ENCODE measurements at regions not wholly inside any gene's neighbourhood (a gene's known extent, or its start where the extent isn't known, plus 50 kb on each side); places are given as distances from the start of the nearest gene placed in this dataset.
A peak's percentile ranks its signal among the peaks of the same experiment; 100 is the strongest.

GRCh38 chr5:92917044-92917443, 664.0 kb downstream of the NR2F1-AS1 start:
- no peak for ATAC-seq (replicated peaks in 6 of 8)
- Histone ChIP-seq H3K27ac (no peak overlapping the region), H3K4me3 (no peak overlapping the region), H3K4me1 (replicated peaks in 1 of 2) (peaks cover 3 to 14% of the 10 kb centered on the region in 2 donors)
- in situ Hi-C loops (cut with MboI; ENCODE audit: low pct_unique_long_range_greater_than_20kb in 2 of 9, low sequenced_read_pairs in 9 of 9, unreplicated experiment in 9 of 9) = no loop called here
- 73 to 100% (median 96%) methylated on average over 1 to 2 of the region's 2 CpGs for WGBS, 10 experiments

- Histone ChIP-seq H3K4me3 (no peak overlapping the region), H3K27ac (no peak overlapping the region), H3K4me1 (replicated peaks in 1 of 2) (peaks cover 11 to 24% of the 10 kb centered on the region in 2 donors)
- WGBS, 10 experiments = 40 to 100% (median 88%) methylated on average over 2 to 3 of the region's 3 CpGs
- in situ Hi-C loops (cut with MboI; ENCODE audit: low pct_unique_long_range_greater_than_20kb in 2 of 9, low sequenced_read_pairs in 9 of 9, unreplicated experiment in 9 of 9) = no loop called here
- ATAC-seq (replicated peaks in 6 of 8) = peak in 1 of 8 experiments; percentile 35
Measured at GRCh38 chr5:92916036-92916435, 665.0 kb downstream of the NR2F1-AS1 start.

GRCh38 chr5:92912283-92912682, 668.7 kb downstream of the NR2F1-AS1 start:
- ATAC-seq (replicated peaks in 6 of 8) = no peak
- WGBS, 10 experiments = 36 to 91% (median 83%) methylated on average over 1 of the region's 1 CpG; no CpG with 5 or more reads in 2 of the 10 experiments
- Histone ChIP-seq H3K4me1 (replicated peaks in 1 of 2) (peaks cover 34 to 51% of the 10 kb centered on the region in 2 donors), H3K27ac (no peak overlapping the region), H3K4me3 (no peak overlapping the region)
- in situ Hi-C loops (cut with MboI; ENCODE audit: low pct_unique_long_range_greater_than_20kb in 2 of 9, low sequenced_read_pairs in 9 of 9, unreplicated experiment in 9 of 9) = no loop called here

- Histone ChIP-seq H3K27ac (no peak overlapping the region), H3K4me3 (no peak overlapping the region), H3K4me1 (replicated peaks in 1 of 2) (peaks cover 39 to 55% of the 10 kb centered on the region in 2 donors)
- in situ Hi-C loops (cut with MboI; ENCODE audit: low pct_unique_long_range_greater_than_20kb in 2 of 9, low sequenced_read_pairs in 9 of 9, unreplicated experiment in 9 of 9) = no loop called here
- ATAC-seq (replicated peaks in 6 of 8) = peak in 1 of 8 experiments; percentile 8
- WGBS, 10 experiments = 20 to 92% (median 50%) methylated on average over 1 of the region's 1 CpG; no CpG with 5 or more reads in 3 of the 10 experiments
Measured at GRCh38 chr5:92911851-92912250, 669.2 kb downstream of the NR2F1-AS1 start.

GRCh38 chr5:92911293-92911692, 669.7 kb downstream of the NR2F1-AS1 start:
- Histone ChIP-seq H3K4me3 (no peak overlapping the region), H3K4me1 (replicated peaks in 1 of 2) (peaks cover 42 to 54% of the 10 kb centered on the region in 2 donors), H3K27ac (no peak overlapping the region)
- in situ Hi-C loops (cut with MboI; ENCODE audit: low pct_unique_long_range_greater_than_20kb in 2 of 9, low sequenced_read_pairs in 9 of 9, unreplicated experiment in 9 of 9) = no loop called here
- ATAC-seq (replicated peaks in 6 of 8) = no peak

- Histone ChIP-seq H3K4me1 (replicated peaks in 1 of 2) (peaks cover 42 to 50% of the 10 kb centered on the region in 2 donors), H3K4me3 (peak overlapping the region in 1 of 5 donors; percentile 13), H3K27ac (peak overlapping the region; percentile 0 to 30)
- ATAC-seq (replicated peaks in 6 of 8) = peak in 6 of 8 experiments; percentile 67 to 92 (median 90)
- in situ Hi-C loops (cut with MboI; ENCODE audit: low pct_unique_long_range_greater_than_20kb in 2 of 9, low sequenced_read_pairs in 9 of 9, unreplicated experiment in 9 of 9) = loop anchor here in 1 of 9 experiments (10.0 kb wide), 1 partner anchor 665 kb away; no protein-coding TSS in a partner anchor
- 14 to 92% (median 33%) methylated on average over 1 to 6 of the region's 6 CpGs; no CpG with 5 or more reads in 2 of the 10 experiments for WGBS, 10 experiments
Measured at GRCh38 chr5:92909602-92909962, 671.4 kb downstream of the NR2F1-AS1 start.

GRCh38 chr5:92908952-92909601, 671.9 kb downstream of the NR2F1-AS1 start:
- Histone ChIP-seq H3K4me1 (replicated peaks in 1 of 2) (peaks cover 42 to 52% of the 10 kb centered on the region in 2 donors), H3K27ac (no peak overlapping the region), H3K4me3 (no peak overlapping the region)
- in situ Hi-C loops (cut with MboI; ENCODE audit: low pct_unique_long_range_greater_than_20kb in 2 of 9, low sequenced_read_pairs in 9 of 9, unreplicated experiment in 9 of 9) = loop anchor here in 1 of 9 experiments (10.0 kb wide), 1 partner anchor 666 kb away; no protein-coding TSS in a partner anchor
- ATAC-seq (replicated peaks in 6 of 8) = peak in 5 of 8 experiments; percentile 36 to 50 (median 42)
- 40 to 100% (median 77%) methylated on average over 1 of the region's 1 CpG; no CpG with 5 or more reads in 6 of the 10 experiments for WGBS, 10 experiments

GRCh38 chr5:92907938-92908606, 672.9 kb downstream of the NR2F1-AS1 start:
- H3K4me3 ChIP-seq = no peak overlapping the region
- 3 to 100% (median 61%) methylated on average over 1 to 2 of the region's 2 CpGs for WGBS, 10 experiments
- H3K27ac ChIP-seq = no peak overlapping the region
- H3K4me1 ChIP-seq (replicated peaks in 1 of 2) = peaks cover 42 to 58% of the 10 kb centered on the region in 2 donors
- in situ Hi-C loops (cut with MboI; ENCODE audit: low pct_unique_long_range_greater_than_20kb in 2 of 9, low sequenced_read_pairs in 9 of 9, unreplicated experiment in 9 of 9) = loop anchor here in 1 of 9 experiments (10.0 kb wide), 1 partner anchor 667 kb away; no protein-coding TSS in a partner anchor
- ATAC-seq (replicated peaks in 6 of 8) = no peak

GRCh38 chr5:92906798-92907376, 674.1 kb downstream of the NR2F1-AS1 start:
- no peak overlapping the region for H3K4me3 ChIP-seq
- no peak overlapping the region for H3K27ac ChIP-seq
- peaks cover 38 to 51% of the 10 kb centered on the region in 2 donors for H3K4me1 ChIP-seq (replicated peaks in 1 of 2)
- in situ Hi-C loops (cut with MboI; ENCODE audit: low pct_unique_long_range_greater_than_20kb in 2 of 9, low sequenced_read_pairs in 9 of 9, unreplicated experiment in 9 of 9) = loop anchor here in 1 of 9 experiments (10.0 kb wide), 1 partner anchor 668 kb away; no protein-coding TSS in a partner anchor
- WGBS, 10 experiments = 62 to 91% (median 80%) methylated on average over 2 to 6 of the region's 6 CpGs; no CpG with 5 or more reads in 1 of the 10 experiments
- peak in 3 of 8 experiments; percentile 18 to 62 (median 24) for ATAC-seq (replicated peaks in 6 of 8)

GRCh38 chr5:92904021-92904420, 677.0 kb downstream of the NR2F1-AS1 start:
- Histone ChIP-seq H3K27ac (no peak overlapping the region), H3K4me3 (no peak overlapping the region), H3K4me1 (replicated peaks in 1 of 2) (peaks cover 13 to 23% of the 10 kb centered on the region in 2 donors)
- WGBS, 10 experiments = 10 to 90% (median 46%) methylated on average over 1 to 3 of the region's 3 CpGs; no CpG with 5 or more reads in 1 of the 10 experiments
- in situ Hi-C loops (cut with MboI; ENCODE audit: low pct_unique_long_range_greater_than_20kb in 2 of 9, low sequenced_read_pairs in 9 of 9, unreplicated experiment in 9 of 9) = loop anchor here in 1 of 9 experiments (10.0 kb wide), 1 partner anchor 671 kb away; no protein-coding TSS in a partner anchor
- ATAC-seq (replicated peaks in 6 of 8) = no peak

- WGBS, 10 experiments = 53 to 93% (median 76%) methylated on average over 2 to 4 of the region's 4 CpGs; no CpG with 5 or more reads in 2 of the 10 experiments
- H3K4me3 ChIP-seq = no peak overlapping the region
- H3K27ac ChIP-seq = no peak overlapping the region
- peaks cover 0 to 8% of the 10 kb centered on the region in 2 donors for H3K4me1 ChIP-seq (replicated peaks in 1 of 2)
- in situ Hi-C loops (cut with MboI; ENCODE audit: low pct_unique_long_range_greater_than_20kb in 2 of 9, low sequenced_read_pairs in 9 of 9, unreplicated experiment in 9 of 9) = loop anchor here in 1 of 9 experiments (10.0 kb wide), 1 partner anchor 675 kb away; no protein-coding TSS in a partner anchor
- ATAC-seq (replicated peaks in 6 of 8) = no peak
Measured at GRCh38 chr5:92899611-92900010, 681.4 kb downstream of the NR2F1-AS1 start.

GRCh38 chr5:92896722-92897121, 684.3 kb downstream of the NR2F1-AS1 start:
- H3K4me3 ChIP-seq = no peak overlapping the region
- H3K4me1 ChIP-seq (replicated peaks in 1 of 2) = no peaks in the 10 kb centered on the region
- H3K27ac ChIP-seq = no peak overlapping the region
- no peak for ATAC-seq (replicated peaks in 6 of 8)
- in situ Hi-C loops (cut with MboI; ENCODE audit: low pct_unique_long_range_greater_than_20kb in 2 of 9, low sequenced_read_pairs in 9 of 9, unreplicated experiment in 9 of 9) = no loop called here

GRCh38 chr5:92890841-92891244, 690.2 kb downstream of the NR2F1-AS1 start:
- in situ Hi-C loops (cut with MboI; ENCODE audit: low pct_unique_long_range_greater_than_20kb in 2 of 9, low sequenced_read_pairs in 9 of 9, unreplicated experiment in 9 of 9) = no loop called here
- H3K4me1 ChIP-seq (replicated peaks in 1 of 2) = peaks cover 2 to 8% of the 10 kb centered on the region in 2 donors
- no peak overlapping the region for H3K4me3 ChIP-seq
- ATAC-seq (replicated peaks in 6 of 8) = no peak
- H3K27ac ChIP-seq = no peak overlapping the region
- WGBS, 10 experiments = 44 to 100% (median 100%) methylated on average over 1 to 2 of the region's 2 CpGs; no CpG with 5 or more reads in 1 of the 10 experiments
